Gastroesophageal sphincter (tissue), 3 donors: ENCODE measurements at regions not wholly inside any gene's neighbourhood (a gene's known extent, or its start where the extent isn't known, plus 50 kb on each side); places are given as distances from the start of the nearest gene placed in this dataset.

Experiments
- EP300 ChIP-seq: sonication (generic); formaldehyde crosslinking; IDR thresholded peaks from one replicate; pipeline ENCODE4 v1.6.1; 2017; ENCODE audit warnings: antibody characterized with exemption, mild to moderate bottlenecking
- TF ChIP-seq, protein P1 (sequence below), 4 experiments: fragments of 200-600 bp in 2 of 4; fragments of 450-650 bp in 2 of 4; sonication (generic) in 1 of 4; IDR thresholded peaks; one replicate each; pipeline ENCODE4 v1.5.1; 2017 to 2019; ENCODE audit warnings: antibody characterized with exemption in 4 of 4, mild to moderate bottlenecking in 2 of 4, moderate library complexity in 2 of 4

GRCh38 chr5:60055168-60055567 is 161.6 kb upstream of the PDE4D start:
- no peak for TF ChIP-seq EP300
- TF ChIP-seq, protein P1, sequence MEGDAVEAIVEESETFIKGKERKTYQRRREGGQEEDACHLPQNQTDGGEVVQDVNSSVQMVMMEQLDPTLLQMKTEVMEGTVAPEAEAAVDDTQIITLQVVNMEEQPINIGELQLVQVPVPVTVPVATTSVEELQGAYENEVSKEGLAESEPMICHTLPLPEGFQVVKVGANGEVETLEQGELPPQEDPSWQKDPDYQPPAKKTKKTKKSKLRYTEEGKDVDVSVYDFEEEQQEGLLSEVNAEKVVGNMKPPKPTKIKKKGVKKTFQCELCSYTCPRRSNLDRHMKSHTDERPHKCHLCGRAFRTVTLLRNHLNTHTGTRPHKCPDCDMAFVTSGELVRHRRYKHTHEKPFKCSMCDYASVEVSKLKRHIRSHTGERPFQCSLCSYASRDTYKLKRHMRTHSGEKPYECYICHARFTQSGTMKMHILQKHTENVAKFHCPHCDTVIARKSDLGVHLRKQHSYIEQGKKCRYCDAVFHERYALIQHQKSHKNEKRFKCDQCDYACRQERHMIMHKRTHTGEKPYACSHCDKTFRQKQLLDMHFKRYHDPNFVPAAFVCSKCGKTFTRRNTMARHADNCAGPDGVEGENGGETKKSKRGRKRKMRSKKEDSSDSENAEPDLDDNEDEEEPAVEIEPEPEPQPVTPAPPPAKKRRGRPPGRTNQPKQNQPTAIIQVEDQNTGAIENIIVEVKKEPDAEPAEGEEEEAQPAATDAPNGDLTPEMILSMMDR (IDR thresholded peaks at IDR 0.05), result no peak
